ENCODE measurements at regions not wholly inside any gene's neighbourhood (a gene's known extent, or its start where the extent isn't known, plus 50 kb on each side); places are given as distances from the start of the nearest gene placed in this dataset.

- H2BK20ac ChIP-seq (ENCODE audit: low read depth, low read length, poor library complexity, severe bottlenecking): no peak overlapping the region
- no peak overlapping the region for H3T11ph ChIP-seq (ENCODE audit: low read length)
- H4K20me1 ChIP-seq (ENCODE audit: control insufficient read depth, insufficient read depth, insufficient read length): no peaks in the 10 kb centered on the region
- no peak overlapping the region for H3K9ac ChIP-seq (ENCODE audit: extremely low read depth, insufficient read length, low read length)
- no peaks in the 10 kb centered on the region for H3K27me3 ChIP-seq (ENCODE audit: insufficient read depth, low read length)
- Mint-ChIP-seq H3K9me3 (no peaks in the 10 kb centered on the region), H3K27ac (no peak overlapping the region), H3K4me1 (no peaks in the 10 kb centered on the region), H3K36me3 (ENCODE audit: insufficient read depth in 1 of 3, low read depth in 3 of 3) (no peaks in the 10 kb centered on the region), H3K27me3 (ENCODE audit: low read depth) (peaks cover 27% of the 10 kb centered on the region), H3K4me3 (no peak overlapping the region)
- H3K27ac ChIP-seq (ENCODE audit: insufficient read length, low read depth, low read length): no peak overlapping the region
- no peak overlapping the region for H2BK12ac ChIP-seq (ENCODE audit: insufficient read length, low read depth, low read length)
- H3K79me2 ChIP-seq (ENCODE audit: insufficient read depth, low read length): no peaks in the 10 kb centered on the region
- H4K91ac ChIP-seq (ENCODE audit: insufficient read length, low read depth, low read length): no peak overlapping the region
- no peaks in the 10 kb centered on the region for H3K4me1 ChIP-seq (ENCODE audit: insufficient read depth, low read length)
- H2BK120ac ChIP-seq (ENCODE audit: low read depth, low read length, poor library complexity, severe bottlenecking): no peak overlapping the region
- no peak overlapping the region for H3K4ac ChIP-seq (ENCODE audit: low read depth, low read length)
- no peak for TF ChIP-seq CTCF (conservative IDR thresholded peaks at IDR 0.05)
- no peak overlapping the region for H3K23ac ChIP-seq (ENCODE audit: insufficient read length, low read depth, low read length)
- no peak overlapping the region for H2BK5ac ChIP-seq (ENCODE audit: insufficient read length, low read length)
- no peak overlapping the region for H3K18ac ChIP-seq (ENCODE audit: insufficient read length, low read depth, low read length)
- no peaks in the 10 kb centered on the region for H3K23me2 ChIP-seq (ENCODE audit: insufficient read length, low read depth, low read length, poor library complexity, severe bottlenecking)
- H4K5ac ChIP-seq (ENCODE audit: insufficient read length, low read depth, low read length): no peak overlapping the region
- no peak overlapping the region for H2AFZ ChIP-seq (ENCODE audit: low read length)
- no peak overlapping the region for H2AK5ac ChIP-seq (ENCODE audit: insufficient read length, low read length)
- no peak overlapping the region for H3K4me2 ChIP-seq (ENCODE audit: insufficient read depth, insufficient read length, low read length)
- H3K14ac ChIP-seq (ENCODE audit: insufficient read depth, low read length): no peak overlapping the region
- H4K8ac ChIP-seq (replicated peaks; ENCODE audit: insufficient read length, low read depth, low read length): no peak overlapping the region
- no peak for DNase-seq
- H3K56ac ChIP-seq (ENCODE audit: insufficient read length, low read depth, low read length): no peak overlapping the region
- no peak overlapping the region for H2BK15ac ChIP-seq (ENCODE audit: low read depth, low read length)
- no peaks in the 10 kb centered on the region for H3K79me1 ChIP-seq (ENCODE audit: insufficient read depth, low read depth, low read length, poor library complexity, severe bottlenecking)
- no CpG with 5 or more reads among the region's 6 CpGs for WGBS (ENCODE audit: extremely low coverage, insufficient read length, low lambda C conversion rate)
- no peaks in the 10 kb centered on the region for H3K9me3 ChIP-seq (ENCODE audit: control insufficient read depth, low read depth, low read length)
Observed at GRCh38 chr5:7010591-7010990, 297.4 kb downstream of the TENT4A start.

All from H9 (cell line).